Mammary epithelial cell (primary cell): ENCODE measurements at regions not wholly inside any gene's neighbourhood (a gene's known extent, or its start where the extent isn't known, plus 50 kb on each side); places are given as distances from the start of the nearest gene placed in this dataset.
"Not testable (repeated sequence)": the region's sequence is repeated elsewhere in the genome, so short reads cannot be mapped to it uniquely, and the experiment has no call there.

Experiments
- CTCF ChIP-seq, 2 donors: IDR thresholded peaks in 1 of 2; conservative IDR thresholded peaks in 1 of 2; 2 replicates each; pipeline ENCODE4 v1.5.1; 2011 to 2012; ENCODE audit warnings: inconsistent platforms in 2 of 2, low read length in 2 of 2, mild to moderate bottlenecking in 2 of 2, control low read depth in 1 of 2, low read depth in 1 of 2; ENCODE audit not compliant: insufficient read depth in 1 of 2; ENCODE audit errors: extremely low read depth in 1 of 2
- EZH2 ChIP-seq: IDR thresholded peaks from 2 replicates; pipeline ENCODE4 v1.6.1; 2012; ENCODE audit warnings: low read length, inconsistent platforms, borderline replicate concordance

GRCh38 chr10:30740774-30741173 lies 111.2 kb upstream of the LYZL2 start:
- not testable (repeated sequence) for TF ChIP-seq CTCF (conservative IDR thresholded peaks at IDR 0.05 in 1 of 2, IDR thresholded peaks at IDR 0.05 in 1 of 2; ENCODE audit: extremely low read depth in 1 of 2, insufficient read depth in 1 of 2, low read depth in 1 of 2, low read length in 2 of 2); EZH2
